Prostate gland (tissue), 2 donors: ENCODE measurements at regions not wholly inside any gene's neighbourhood (a gene's known extent, or its start where the extent isn't known, plus 50 kb on each side); places are given as distances from the start of the nearest gene placed in this dataset.

ENCODE experiments used
- CTCF ChIP-seq, 4 experiments: fragments of 200-600 bp in 2 of 4; fragments of 450-650 bp in 2 of 4; sonication (generic) in 2 of 4; IDR thresholded peaks; 1 replicate in 3 of 4; 2 replicates in 1 of 4; pipeline ENCODE4 v1.5.1; 2016 to 2019; ENCODE audit warnings: antibody characterized with exemption in 4 of 4, mild to moderate bottlenecking in 2 of 4, moderate library complexity in 2 of 4
- POLR2A ChIP-seq: fragments of 450-650 bp; IDR thresholded peaks from one replicate; pipeline ENCODE4 v1.6.1; 2016; ENCODE audit warnings: antibody characterized with exemption, mild to moderate bottlenecking
- POLR2AphosphoS5 ChIP-seq: sonication (generic); formaldehyde crosslinking; IDR thresholded peaks from one replicate; pipeline ENCODE4 v1.6.1; 2017; ENCODE audit warnings: antibody characterized with exemption

- TF ChIP-seq CTCF (IDR thresholded peaks at IDR 0.05) (no peak), POLR2A (no peak), POLR2AphosphoS5 (no peak)
These were observed 155.7 kb downstream of the TM2D1 start for GRCh38 chr1:61569303-61569621.
